ENCODE measurements at regions not wholly inside any gene's neighbourhood (a gene's known extent, or its start where the extent isn't known, plus 50 kb on each side); places are given as distances from the start of the nearest gene placed in this dataset.
"Not testable (repeated sequence)": the region's sequence is repeated elsewhere in the genome, so short reads cannot be mapped to it uniquely, and the experiment has no call there.

DNA sequence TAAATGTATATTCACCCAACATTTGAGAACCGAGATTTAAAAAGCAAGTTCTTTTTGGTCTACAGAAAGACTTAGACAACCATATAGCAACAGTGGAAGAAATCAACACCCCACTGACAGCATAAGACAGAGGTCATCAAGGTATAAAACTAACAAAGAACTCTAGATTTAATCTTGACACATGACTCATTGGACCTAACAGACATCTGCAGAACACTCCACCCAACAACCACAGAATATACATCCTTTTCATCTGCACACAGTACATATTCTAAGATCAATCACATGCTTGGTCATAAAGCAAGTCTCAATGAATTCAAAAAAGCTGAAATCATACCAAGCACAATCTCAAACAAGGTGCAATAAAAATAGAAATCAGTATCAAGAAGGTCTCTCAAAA lies 65.8 kb downstream of the SPIN4 start:
- no peak for DNase-seq (ENCODE audit: low spot score)

- DNase-seq (ENCODE audit: low spot score) = no peak
Observed at GRCh38 chrX:63284659-63285058, 66.5 kb downstream of the SPIN4 start.

DNA sequence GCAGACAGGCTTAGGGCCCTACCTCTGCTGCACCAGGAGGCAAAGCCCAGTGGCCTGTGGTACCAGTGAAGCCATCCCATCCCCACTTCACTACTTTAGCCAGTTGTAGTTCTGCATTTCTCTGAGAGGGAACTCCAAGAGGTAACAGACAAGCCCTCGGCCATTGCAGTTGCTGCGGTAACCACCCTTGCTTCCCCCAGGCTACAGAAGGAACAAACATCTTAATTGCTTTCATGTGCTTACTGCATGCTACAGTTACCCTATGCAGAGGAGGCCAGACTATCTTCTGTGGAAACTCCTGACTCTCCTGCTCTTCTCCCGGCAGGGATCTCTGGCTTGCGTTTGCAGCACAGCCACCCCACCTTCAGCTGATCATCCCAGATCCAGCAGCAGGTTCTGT lies 67.8 kb downstream of the SPIN4 start:
- DNase-seq (ENCODE audit: low spot score) = no peak

- no peak for DNase-seq (ENCODE audit: low spot score)
Observed at GRCh38 chrX:63282828-63283227, 68.3 kb downstream of the SPIN4 start.

DNA sequence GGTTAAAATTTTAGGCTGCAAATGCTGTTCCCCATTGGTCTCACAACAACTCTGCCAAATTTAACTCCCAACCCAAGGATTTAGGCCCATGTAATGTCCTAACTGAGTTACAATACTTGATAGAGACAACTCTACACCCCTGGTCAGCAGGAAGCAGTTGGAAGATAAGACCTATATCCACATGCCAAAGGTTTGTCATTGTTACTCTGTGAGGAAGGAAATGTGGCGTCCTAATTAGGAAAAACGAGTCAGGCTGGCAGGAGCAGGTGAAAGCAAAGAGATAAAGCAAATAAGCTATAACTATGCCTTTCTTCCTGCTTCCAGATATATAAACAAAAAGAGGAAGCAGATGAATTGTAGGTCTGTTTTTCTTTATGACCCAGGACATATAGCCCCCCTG lies 69.1 kb downstream of the SPIN4 start:
- DNase-seq (ENCODE audit: low spot score) = peak; percentile 24

DNA sequence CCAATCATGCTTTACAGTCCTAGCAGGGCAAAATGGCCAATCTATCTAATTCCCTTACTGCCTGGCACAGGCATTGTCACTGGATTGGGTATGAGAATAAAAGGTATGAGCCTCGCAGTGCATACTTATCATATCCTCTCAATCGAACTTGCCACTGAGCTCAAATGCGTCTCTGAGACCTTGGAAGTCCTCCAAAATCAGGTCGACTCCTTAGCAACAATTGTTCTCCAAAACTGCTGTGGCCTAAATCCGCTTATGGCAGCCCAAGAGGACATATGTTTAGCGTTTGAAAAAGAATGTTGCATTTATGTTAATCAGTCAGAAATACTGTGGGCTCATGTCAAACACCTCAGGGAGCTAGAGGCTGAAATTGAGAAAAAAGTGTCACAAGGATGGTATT lies 69.7 kb downstream of the SPIN4 start:
- no peak for DNase-seq (ENCODE audit: low spot score)

DNA sequence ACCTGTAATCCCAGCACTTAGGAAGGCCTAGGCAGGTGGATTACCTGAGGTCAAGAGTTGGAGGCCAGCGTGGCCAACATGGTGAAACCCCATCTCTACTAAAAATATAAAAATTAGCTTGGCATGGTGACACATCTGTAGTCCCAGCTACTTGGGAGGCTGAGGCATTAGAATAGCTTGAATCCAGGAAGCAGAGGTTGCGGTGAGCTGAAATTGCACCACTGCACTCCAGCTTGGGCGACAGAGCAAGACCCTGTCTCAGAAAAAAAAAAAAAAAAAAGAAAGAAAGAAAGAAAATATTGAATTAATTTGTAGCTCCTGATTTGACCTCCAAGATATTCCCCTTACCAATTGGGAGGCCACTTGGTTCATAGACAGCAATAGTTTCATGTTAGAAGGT lies 73.7 kb downstream of the SPIN4 start:
- not testable (repeated sequence) for DNase-seq (ENCODE audit: low spot score)

DNA sequence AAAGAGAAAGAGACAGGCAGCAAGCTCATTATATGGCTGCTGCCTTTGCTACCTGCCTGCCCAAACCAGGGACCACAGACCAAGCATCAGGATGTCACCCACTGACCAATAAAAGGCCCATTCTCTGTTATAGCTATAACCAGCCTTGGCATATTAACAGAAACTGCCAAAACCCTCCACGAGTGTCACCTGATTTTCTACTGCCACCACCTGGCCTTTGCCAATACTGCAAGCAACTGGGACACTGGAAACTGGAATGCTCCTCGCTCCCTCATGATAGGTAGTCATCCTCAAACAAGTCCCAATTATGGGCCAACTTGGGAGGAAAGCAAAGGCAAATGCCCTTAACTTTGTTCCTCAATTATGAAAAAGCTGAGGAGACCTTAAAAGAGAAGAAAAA lies 76.0 kb downstream of the SPIN4 start:
- DNase-seq (ENCODE audit: low spot score) = no peak

DNA sequence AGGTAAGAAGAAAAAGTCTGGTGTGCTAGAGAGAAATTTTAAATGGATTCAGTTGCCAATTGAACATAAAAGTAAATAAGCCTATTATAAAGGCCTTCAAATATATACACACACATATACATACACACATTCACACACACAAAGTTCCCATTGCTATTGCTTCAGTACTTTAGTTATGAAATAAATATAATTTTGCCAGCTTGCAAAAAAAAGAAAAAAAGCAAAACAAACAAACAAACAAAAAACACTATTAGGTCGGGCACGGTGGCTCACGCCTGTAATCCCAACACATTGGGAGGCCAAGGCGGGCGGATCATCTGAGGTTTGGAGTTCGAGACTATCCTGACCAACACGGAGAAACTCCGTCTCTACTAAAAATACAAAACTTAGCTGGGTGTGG lies 80.3 kb downstream of the SPIN4 start:
- no peak for DNase-seq (ENCODE audit: low spot score)

GRCh38 chrX:63258144-63258543 lies 93.0 kb downstream of the SPIN4 start:
- DNase-seq (ENCODE audit: low spot score) = no peak

DNA sequence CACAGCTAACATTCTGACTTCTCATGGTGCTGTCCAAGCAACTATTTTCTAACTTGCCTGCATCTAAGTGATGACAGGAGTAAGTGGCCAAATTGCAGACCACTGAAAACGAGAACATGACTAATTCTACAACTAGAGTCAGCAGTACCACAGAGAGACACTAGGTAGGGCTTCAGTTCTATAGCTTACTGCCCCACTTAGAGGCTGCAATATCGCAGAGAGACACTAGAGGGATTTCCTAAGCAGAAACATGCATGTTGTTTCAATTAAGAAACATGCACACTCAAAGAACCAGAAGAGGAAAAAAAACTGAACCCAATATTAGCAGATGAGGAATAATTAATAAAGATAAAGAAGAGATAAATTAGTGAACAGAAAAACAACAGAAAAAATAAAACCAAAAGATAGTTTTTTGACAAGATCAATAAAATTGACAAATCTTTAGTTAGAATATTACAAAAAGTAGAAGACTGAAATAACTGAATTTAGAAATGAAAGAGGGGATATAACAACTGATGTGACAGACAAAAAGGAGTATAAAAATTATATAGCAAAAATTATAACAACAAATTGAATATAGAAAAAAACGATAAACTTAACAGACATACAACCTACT lies 100.8 kb downstream of the SPIN4 start:
- DNase-seq (ENCODE audit: low spot score) = peak; percentile 71

DNA sequence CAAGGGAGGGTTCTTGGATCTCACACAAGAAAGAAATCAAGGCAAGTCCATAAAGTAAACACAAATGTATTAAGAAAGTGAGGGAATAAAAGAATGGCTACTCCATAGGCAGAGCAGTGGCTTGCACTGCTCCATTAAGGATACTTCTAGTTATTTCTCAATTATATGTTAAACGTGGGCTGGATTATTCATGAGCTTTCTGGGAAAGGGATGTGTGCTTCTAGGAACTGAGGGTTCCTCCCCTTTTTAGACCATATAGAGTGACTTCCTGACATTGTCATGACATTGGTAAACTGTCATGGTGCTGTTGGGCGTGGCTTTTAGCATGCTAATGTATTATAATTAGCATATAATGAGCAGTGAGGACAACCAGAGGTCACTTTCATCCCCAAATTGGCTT lies 108.4 kb downstream of the SPIN4 start:
- not testable (repeated sequence) for DNase-seq (ENCODE audit: low spot score)

DNA sequence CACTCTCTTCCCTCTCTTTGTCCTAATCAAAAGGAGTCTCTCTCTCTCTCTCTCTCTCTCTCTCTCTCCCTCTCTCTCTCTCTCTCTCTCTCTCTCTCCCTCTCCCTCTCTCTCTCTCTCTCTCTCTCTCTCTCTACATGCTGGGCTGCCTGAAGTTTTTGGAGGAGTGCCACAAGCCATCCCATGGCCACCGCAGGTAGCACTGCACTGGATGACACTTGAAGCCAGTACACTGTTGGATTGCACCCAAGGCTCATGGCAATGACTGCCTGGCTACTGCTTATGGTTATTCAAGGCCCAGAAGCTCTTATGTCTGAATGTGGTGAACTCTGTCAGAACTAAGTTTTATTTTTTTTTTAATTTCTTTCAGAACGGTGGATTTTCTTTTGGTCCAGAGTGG lies 115.2 kb downstream of the SPIN4 start:
- not testable (repeated sequence) for DNase-seq (ENCODE audit: low spot score)

- DNase-seq (ENCODE audit: low spot score) = not testable (repeated sequence)
Observed at GRCh38 chrX:63233013-63233412, 118.1 kb downstream of the SPIN4 start.

- DNase-seq (ENCODE audit: low spot score) = not testable (repeated sequence)
Observed at GRCh38 chrX:63218202-63218601, 132.9 kb downstream of the SPIN4 start.

GRCh38 chrX:63217549-63217948 lies 133.6 kb downstream of the SPIN4 start:
- not testable (repeated sequence) for DNase-seq (ENCODE audit: low spot score)

DNA sequence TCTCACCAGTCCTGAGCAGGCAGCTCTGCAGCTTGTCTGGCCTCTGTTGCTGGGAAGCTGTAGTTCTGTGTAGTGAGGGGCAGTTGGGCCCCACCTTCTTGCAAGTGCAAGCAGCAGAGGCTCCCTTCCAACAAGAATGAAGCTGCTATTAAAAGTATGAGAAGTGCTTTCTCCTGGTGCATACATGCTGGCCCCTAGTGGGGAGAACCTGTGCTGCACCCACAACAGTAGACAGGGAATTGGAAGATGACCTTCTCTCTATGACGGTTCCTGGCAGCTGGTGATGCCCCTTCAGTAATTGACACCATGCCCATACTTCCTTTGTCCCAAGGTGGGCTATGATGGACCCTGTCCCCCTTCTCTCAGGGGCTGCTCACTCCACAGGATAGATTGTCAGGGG lies 141.5 kb downstream of the SPIN4 start:
- not testable (repeated sequence) for DNase-seq (ENCODE audit: low spot score)

GRCh38 chrX:63209128-63209527 lies 142.0 kb downstream of the SPIN4 start:
- not testable (repeated sequence) for DNase-seq (ENCODE audit: low spot score)

DNA sequence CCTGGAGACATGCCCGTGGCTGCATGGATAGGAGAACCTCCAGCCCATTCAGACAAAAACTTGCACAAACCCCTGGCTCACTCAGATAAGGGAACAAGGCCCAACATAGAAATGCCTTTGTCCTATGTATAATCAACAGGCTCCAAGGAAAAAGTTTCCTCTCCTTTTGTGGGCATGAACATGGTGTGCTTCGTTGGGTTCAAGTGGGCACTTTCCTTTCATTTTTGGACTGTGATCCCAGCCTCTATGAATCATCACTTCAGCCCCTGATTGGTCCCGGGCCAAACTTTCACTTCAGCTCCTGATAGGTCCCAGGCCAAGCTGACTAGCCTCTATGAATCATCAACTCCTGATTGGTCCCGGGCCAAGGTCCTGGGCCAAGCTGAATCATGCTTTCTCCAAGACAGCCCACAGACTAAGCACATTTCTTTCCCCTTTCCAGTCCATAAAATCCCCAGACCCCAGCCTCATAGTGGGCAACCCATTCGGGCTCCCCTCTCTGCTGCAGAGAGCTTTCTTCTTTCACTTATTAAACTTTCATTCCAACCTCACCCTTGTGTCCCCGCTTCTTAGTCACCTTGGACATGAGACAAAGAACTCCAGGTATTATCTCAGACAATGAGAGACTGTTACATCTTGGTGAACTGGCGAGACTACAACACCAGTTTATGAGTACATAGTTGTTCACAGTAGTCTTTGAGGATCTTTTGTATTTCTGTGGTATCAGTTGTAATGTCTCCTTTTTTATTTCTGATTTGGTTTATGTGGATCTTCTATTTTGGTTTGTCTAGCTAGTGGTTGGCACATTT lies 146.7 kb downstream of the SPIN4 start:
- DNase-seq (ENCODE audit: low spot score) = not testable (repeated sequence)

DNA sequence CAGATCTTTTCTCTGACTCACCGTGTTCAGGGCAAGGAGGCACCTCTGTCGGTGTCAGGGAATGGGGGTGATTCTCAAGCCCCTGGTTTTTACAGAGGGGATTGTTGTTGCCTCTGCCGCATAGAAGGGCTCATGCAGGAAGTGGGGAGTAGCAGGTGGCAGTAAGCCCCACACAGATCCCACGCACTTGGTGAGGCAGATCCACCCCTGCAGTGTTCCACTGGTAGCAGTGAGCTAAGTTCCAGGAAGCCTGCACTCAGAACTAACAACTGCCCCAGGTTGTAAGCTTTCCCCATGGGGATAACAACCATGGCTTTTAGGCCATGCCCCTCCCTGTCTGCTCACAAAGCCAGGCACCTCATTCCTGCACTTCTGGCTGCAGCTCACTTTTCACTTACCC lies 149.1 kb downstream of the SPIN4 start:
- DNase-seq (ENCODE audit: low spot score) = not testable (repeated sequence)

DNA sequence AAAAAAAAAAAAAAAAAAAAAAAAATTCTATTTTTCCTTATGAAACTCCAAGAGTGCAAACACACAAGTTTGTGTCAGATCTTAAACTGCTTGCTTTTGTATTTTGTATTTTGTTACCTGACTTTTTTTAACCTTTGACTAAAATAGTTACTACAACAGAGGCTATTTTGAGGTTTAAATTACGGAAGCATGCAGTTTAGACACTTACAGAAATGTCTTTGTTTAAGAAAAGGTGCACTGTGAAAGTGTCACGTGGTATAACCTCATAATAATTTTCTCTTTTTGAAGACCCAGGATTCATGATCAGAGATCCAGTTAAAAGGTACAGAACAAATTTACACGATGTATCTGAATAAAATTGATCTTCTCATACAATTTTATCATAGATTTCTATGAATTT lies 152.4 kb downstream of the SPIN4 start:
- not testable (repeated sequence) for DNase-seq (ENCODE audit: low spot score)

GRCh38 chrX:63192366-63193041 lies 158.6 kb downstream of the SPIN4 start:
- not testable (repeated sequence) for DNase-seq (ENCODE audit: low spot score)

DNA sequence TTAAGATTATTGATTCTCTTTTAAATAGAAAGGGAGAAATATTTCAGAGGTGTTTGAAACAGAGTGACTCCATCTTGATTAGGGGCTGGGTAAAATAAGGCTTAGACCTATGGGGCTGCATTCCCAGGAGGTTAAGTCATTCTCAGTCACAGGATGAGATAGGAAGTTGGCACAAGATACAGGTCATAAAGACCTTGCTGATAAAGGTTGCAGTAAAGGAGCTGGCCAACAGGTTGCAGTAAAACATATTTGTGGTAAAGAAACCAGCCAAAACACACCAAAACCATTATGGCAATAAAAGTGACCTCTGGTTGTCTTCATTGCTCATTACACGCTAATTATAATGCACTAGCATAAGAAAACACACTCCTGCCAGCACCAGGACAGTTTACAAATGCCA lies 165.0 kb downstream of the SPIN4 start:
- no peak for DNase-seq (ENCODE audit: low spot score)

Data from kidney capillary endothelial cell (primary cell).